ENCODE measurements at regions not wholly inside any gene's neighbourhood (a gene's known extent, or its start where the extent isn't known, plus 50 kb on each side); places are given as distances from the start of the nearest gene placed in this dataset.

DNA sequence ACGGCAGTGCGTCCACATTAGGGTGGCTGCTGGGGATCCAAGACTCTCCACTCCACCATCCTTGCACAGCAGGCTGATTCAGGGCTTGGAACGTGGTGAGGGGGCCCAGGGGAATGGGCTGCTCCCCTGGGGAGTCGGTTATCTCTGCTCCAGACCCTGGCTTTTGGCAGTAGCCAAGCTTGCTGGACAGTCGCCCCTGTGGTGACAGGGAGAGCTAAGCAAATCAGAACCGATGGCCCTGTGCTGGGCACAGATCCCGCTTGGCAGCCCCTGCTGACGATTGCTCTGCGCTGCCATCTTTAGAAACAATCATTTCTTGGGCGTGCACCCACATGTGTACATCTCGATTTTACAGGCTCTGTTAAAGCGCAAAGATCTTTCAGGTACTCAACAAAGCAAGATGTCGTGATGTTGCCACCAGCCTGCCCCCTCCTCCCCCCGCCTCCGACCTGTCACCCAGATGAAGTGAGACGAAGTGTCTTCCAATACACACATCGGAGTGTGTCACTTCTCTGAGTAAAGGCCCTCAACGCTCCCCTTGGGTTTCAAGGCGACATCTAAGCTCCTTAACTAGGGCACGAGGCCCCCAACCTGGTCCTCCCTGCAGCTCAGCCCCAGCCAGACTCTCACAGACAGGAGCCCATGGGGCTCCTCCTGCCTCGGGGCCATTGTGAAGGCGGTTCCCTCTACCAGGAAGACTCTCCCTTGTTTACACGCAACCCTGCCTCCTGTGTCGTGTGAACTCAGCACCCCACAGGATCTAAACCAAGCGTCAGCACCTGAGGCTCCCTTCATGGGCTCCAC lies 55.6 kb downstream of the PITPNM2 start:
- DNase-seq (ENCODE audit: low spot score): no peak
- peak overlapping the region; percentile 78 to 79 for H3K27ac ChIP-seq
- H3K4me3 ChIP-seq: peak overlapping the region; percentile 4
- TF ChIP-seq, protein P1, sequence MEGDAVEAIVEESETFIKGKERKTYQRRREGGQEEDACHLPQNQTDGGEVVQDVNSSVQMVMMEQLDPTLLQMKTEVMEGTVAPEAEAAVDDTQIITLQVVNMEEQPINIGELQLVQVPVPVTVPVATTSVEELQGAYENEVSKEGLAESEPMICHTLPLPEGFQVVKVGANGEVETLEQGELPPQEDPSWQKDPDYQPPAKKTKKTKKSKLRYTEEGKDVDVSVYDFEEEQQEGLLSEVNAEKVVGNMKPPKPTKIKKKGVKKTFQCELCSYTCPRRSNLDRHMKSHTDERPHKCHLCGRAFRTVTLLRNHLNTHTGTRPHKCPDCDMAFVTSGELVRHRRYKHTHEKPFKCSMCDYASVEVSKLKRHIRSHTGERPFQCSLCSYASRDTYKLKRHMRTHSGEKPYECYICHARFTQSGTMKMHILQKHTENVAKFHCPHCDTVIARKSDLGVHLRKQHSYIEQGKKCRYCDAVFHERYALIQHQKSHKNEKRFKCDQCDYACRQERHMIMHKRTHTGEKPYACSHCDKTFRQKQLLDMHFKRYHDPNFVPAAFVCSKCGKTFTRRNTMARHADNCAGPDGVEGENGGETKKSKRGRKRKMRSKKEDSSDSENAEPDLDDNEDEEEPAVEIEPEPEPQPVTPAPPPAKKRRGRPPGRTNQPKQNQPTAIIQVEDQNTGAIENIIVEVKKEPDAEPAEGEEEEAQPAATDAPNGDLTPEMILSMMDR (IDR thresholded peaks at IDR 0.05): no peak

DNA sequence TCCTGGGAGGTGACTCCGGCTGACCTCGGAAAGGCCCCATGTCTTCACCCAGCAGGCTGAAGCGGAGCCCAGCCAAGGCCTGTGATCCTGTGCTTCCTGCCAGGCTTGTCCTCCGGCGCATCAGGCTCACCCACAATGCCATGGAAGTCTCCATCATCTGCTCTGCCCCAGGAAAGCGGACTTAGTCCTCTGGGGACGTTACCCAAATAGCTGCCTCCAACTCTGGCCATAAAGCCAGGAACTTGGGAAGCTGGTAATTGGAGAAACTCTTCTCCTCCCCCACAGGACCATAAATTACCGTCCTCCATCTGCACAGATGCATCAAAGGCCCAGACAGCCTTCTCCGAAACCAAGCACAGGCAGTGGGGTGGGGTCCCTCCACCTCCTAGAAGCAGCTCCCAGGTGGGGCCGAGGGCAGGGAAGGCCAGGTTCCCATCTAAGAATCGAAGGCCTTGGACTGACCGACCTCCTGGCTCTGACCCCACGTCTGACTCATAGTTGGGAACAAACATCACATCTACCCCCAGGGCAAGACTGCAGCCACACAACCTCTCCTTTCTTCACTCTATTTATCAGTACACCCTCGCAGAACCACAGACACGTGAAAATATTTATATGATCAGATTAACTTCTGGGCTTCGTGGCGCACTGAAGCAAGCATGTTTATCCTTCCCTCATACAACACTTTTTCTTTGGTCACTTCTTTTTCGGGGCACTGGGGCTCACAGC lies 56.4 kb downstream of the PITPNM2 start:
- no peak for DNase-seq (ENCODE audit: low spot score)
- peak overlapping the region; percentile 78 to 79 for H3K27ac ChIP-seq
- peak overlapping the region; percentile 4 for H3K4me3 ChIP-seq
- TF ChIP-seq, protein P1 (IDR thresholded peaks at IDR 0.05): no peak

DNA sequence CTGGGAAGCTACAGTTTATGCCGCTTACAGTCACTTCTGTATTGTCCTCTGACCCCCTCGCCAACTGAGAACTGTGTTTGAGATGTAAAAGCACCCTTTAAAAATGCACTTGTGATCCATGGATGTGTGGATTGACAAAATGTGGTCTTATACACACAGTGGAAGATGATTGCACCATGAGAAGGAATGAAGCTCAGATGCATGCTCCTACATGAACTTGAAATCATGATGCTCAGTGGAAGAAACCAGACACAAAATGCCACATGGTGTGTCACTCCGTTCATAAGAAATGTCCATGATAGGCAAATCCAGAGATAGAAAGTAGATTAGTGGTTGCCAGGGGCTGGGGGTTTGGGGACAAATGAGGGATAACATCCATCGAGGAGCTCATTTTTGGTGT lies 58.0 kb downstream of the PITPNM2 start:
- Histone ChIP-seq H3K27ac (no peak overlapping the region), H3K4me3 (no peak overlapping the region)
- DNase-seq (ENCODE audit: low spot score): no peak
- TF ChIP-seq, protein P1 (IDR thresholded peaks at IDR 0.05): no peak

DNA sequence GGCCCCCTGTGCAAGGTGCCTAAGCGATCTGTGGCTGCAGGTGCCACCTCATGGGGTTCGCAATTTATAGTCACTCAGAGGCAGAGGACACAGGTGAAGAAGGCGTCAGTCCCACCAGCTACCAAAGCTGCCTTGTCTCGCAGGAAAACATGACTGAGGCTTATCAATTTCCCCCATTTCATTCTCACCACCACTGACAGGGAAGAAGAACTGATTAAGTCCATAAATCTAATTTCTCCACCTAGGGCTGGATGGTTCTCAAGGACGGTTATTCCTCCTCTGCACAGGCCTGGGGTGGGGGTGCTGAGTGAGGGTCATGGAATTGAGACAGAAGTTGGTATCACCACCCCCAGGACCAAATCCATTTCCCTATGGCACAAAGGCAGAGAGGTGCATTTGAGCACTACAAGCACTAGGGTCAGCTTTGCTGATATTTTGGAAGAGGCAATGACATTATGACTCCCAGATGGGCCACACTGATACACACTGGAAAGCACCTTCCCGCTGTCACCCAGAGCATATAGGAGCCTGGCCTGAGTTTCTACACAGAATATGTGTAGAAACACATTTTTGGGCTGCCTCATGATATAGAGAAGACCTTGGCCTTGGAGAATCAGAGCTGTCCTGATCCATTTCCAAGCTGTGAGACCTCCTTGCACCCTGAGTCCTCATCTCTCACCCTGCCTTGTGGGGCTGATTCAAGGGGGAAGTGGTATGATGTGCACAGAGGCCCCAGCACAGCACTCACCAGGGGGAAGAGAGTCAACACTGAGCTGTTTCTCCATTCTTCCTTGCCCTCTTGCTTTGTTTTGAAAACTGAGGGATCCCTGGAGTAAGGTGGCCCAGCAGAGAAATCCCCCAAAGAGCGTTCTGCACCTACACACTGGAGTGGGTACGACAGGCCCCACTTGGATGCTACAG lies 59.4 kb downstream of the PITPNM2 start:
- DNase-seq (ENCODE audit: low spot score): no peak
- Histone ChIP-seq H3K4me3 (no peak overlapping the region), H3K27ac (no peak overlapping the region)
- TF ChIP-seq, protein P1 (IDR thresholded peaks at IDR 0.05): no peak

DNA sequence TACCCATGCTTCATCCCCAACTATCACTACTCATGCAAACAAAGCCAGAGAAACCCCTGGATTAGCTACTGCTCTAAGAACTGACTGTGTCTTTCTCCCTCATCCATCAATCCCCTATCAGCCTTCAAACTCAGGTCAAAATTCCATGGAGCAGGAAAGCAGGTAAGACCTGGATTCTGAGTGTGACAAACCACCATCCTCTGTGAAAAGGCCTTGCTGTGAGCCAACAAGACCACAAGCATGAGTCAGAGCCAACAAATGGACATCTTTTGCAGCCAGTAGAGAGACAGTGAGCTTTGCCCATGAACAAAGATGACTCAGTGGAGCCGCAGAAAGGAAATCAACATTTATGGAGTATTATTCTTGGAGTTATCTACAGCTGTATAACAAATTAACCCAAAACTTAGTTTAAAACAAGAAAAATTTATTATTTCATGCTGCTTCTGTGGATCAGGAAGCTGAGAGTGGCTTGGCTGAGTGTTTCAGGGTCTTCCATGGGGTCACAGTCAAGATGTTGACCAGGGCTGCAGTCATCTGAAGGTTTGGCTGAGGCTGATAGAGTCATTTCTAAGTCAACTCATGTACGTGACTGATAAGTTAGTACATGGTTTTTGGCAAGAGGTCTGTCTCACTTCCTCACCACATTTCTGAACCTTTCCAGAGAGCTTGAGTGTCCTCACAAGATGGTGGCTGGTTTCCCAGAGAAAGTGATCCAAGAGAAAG lies 61.1 kb downstream of the PITPNM2 start:
- no peak overlapping the region for H3K4me3 ChIP-seq
- H3K27ac ChIP-seq: no peak overlapping the region
- DNase-seq (ENCODE audit: low spot score): no peak
- TF ChIP-seq, protein P1 (IDR thresholded peaks at IDR 0.05): no peak

DNA sequence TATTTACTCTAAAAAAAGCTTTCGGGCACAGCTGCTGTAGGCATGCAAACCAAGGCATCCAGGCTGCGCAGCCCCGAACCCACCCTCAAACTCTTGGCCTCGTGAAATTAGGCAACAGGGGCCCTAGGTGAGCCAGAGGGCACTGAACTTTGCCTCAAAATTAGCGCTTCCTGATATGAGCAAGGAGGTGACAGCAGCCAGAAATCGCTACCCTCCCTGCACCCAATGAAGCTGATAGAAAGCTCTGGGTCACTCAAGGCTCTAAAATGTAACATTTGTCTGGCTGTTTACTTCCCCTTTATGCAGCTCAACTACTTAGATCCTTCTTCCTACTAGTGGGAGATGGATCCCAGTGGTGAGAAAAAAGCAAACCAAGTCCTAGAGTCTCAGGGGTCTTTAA lies 61.8 kb downstream of the PITPNM2 start:
- no peak for DNase-seq (ENCODE audit: low spot score)
- Histone ChIP-seq H3K27ac (no peak overlapping the region), H3K4me3 (no peak overlapping the region)
- TF ChIP-seq, protein P1 (IDR thresholded peaks at IDR 0.05): no peak
